Astrocyte (in vitro differentiated cells and primary cell): ENCODE measurements at regions not wholly inside any gene's neighbourhood (a gene's known extent, or its start where the extent isn't known, plus 50 kb on each side); places are given as distances from the start of the nearest gene placed in this dataset.

Experiments used
- DNase-seq: peaks from one replicate; pipeline ENCODE4 v3.0.0-alpha.2; 2010; ENCODE audit warnings: low read depth
- FAIRE-seq: peaks from 2 replicates; lab custom pipeline; 2011; peaks lifted over from hg19 to GRCh38; lab: Jason Lieb, UNC
- H2AFZ ChIP-seq: 2 replicates; pipeline ENCODE4 v1.6.0; 2012; ENCODE audit warnings: low read depth, low read length, inconsistent platforms
- H3K27ac ChIP-seq: 2 replicates; pipeline ENCODE4 v1.5.1; 2011; ENCODE audit warnings: low read depth, low read length, inconsistent platforms
- H3K27me3 ChIP-seq: 2 replicates; pipeline ENCODE4 v1.6.0; 2011; ENCODE audit warnings: low read length, inconsistent platforms; ENCODE audit not compliant: insufficient read depth
- H3K36me3 ChIP-seq: 2 replicates; pipeline ENCODE4 v1.5.1; 2011; ENCODE audit warnings: low read length, inconsistent platforms; ENCODE audit not compliant: insufficient read depth
- H3K4me1 ChIP-seq: 2 replicates; pipeline ENCODE4 v1.5.1; 2011; ENCODE audit warnings: low read length, inconsistent platforms; ENCODE audit not compliant: insufficient read depth
- H3K4me2 ChIP-seq: 2 replicates; pipeline ENCODE4 v1.6.0; 2012; ENCODE audit warnings: low read length, inconsistent platforms
- H3K4me3 ChIP-seq: 2 replicates; pipeline ENCODE4 v1.5.1; 2011; ENCODE audit warnings: low read depth, mild to moderate bottlenecking, low read length, inconsistent platforms; ENCODE audit not compliant: insufficient read depth
- H3K79me2 ChIP-seq: 2 replicates; pipeline ENCODE4 v1.6.0; 2012; ENCODE audit warnings: mild to moderate bottlenecking, low read length, inconsistent platforms; ENCODE audit not compliant: insufficient read depth
- H3K9ac ChIP-seq: 2 replicates; pipeline ENCODE4 v1.6.0; 2012; ENCODE audit warnings: mild to moderate bottlenecking, low read length, inconsistent platforms
- H3K9me3 ChIP-seq: 2 replicates; pipeline ENCODE4 v1.5.1; 2012; ENCODE audit warnings: low read depth, mild to moderate bottlenecking, low read length, inconsistent platforms; ENCODE audit not compliant: insufficient read depth
- H4K20me1 ChIP-seq: 2 replicates; pipeline ENCODE4 v1.6.0; 2012; ENCODE audit warnings: low read length, inconsistent platforms; ENCODE audit not compliant: insufficient read depth
- H3K27ac Mint-ChIP-seq: one replicate; pipeline ENCODE4 v1.8.0; 2021; ENCODE audit warnings: mild to moderate bottlenecking, mixed read lengths; ENCODE audit not compliant: unreplicated experiment
- H3K27me3 Mint-ChIP-seq: one replicate; pipeline ENCODE4 v1.8.0; 2021; ENCODE audit warnings: low read depth, mixed read lengths; ENCODE audit not compliant: unreplicated experiment
- H3K36me3 Mint-ChIP-seq: one replicate; pipeline ENCODE4 v1.8.0; 2021; ENCODE audit warnings: low read depth, mixed read lengths; ENCODE audit not compliant: unreplicated experiment
- H3K4me1 Mint-ChIP-seq: one replicate; pipeline ENCODE4 v1.8.0; 2021; ENCODE audit warnings: low read depth, mixed read lengths; ENCODE audit not compliant: unreplicated experiment
- H3K4me3 Mint-ChIP-seq: one replicate; pipeline ENCODE4 v1.8.0; 2021; ENCODE audit warnings: mild to moderate bottlenecking, moderate library complexity, mixed read lengths; ENCODE audit not compliant: unreplicated experiment
- H3K9me3 Mint-ChIP-seq: one replicate; pipeline ENCODE4 v1.8.0; 2021; ENCODE audit warnings: mild to moderate bottlenecking, mixed read lengths; ENCODE audit not compliant: unreplicated experiment
- EZH2 ChIP-seq: IDR thresholded peaks from 2 replicates; pipeline ENCODE4 v1.6.1; 2012; ENCODE audit warnings: mild to moderate bottlenecking, low read length, inconsistent platforms; ENCODE audit not compliant: insufficient read depth
- TF ChIP-seq, protein P1 (sequence below): IDR thresholded peaks from 2 replicates; pipeline ENCODE4 v1.5.1; 2011; ENCODE audit warnings: low read depth, mild to moderate bottlenecking, inconsistent platforms, low read length, moderate library complexity; ENCODE audit not compliant: insufficient read depth

DNA sequence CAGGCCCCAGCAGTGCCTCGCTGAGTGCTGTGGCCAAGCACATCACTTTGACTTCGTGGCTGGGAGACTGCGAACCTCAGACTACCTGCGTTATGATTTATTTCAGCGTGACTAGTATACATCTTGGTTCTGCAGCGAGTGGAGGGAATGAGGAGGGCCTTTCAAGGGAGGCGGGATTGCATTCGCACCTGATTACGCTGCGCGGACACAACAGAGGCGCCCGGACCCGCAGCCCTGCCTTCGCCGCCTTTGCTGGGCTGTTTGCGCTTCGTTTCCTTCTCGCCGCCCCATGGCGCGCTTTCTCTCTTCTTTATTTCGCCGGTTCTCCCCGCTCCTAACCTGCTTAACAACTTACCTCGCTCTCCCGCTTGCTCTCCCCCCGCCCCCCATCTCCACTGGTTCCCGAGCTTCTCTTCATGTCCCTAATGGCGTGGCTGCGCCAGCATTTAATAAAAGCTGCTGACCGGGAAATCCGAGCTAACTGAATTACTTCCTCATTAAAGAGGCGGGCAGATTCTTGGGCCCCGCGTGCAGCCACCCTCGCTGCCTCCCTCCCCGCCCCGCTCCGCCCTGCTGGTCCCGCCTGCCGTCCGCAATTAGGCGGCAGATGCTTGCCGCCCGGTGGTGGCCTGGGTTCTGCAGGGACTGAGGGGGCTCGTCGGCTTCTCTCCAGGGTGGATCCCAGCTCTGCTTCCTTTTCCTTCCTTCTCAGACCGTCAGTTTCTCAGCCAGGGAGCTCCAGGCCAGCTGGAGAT is 257.6 kb upstream of the SDK2 start:
- DNase-seq (no peak), FAIRE-seq (no peak)
- no peak overlapping the region for H3K4me3 ChIP-seq
- no peaks in the 10 kb centered on the region for H3K9me3 ChIP-seq
- H2AFZ ChIP-seq, result no peak overlapping the region
- Mint-ChIP-seq H3K27me3 (peaks cover 82% of the 10 kb centered on the region), H3K9me3 (peaks cover 3% of the 10 kb centered on the region), H3K4me1 (peaks cover 2% of the 10 kb centered on the region), H3K36me3 (no peaks in the 10 kb centered on the region), H3K4me3 (peak overlapping the region; percentile 80), H3K27ac (no peak overlapping the region)
- TF ChIP-seq EZH2, result no peak
- TF ChIP-seq, protein P1, sequence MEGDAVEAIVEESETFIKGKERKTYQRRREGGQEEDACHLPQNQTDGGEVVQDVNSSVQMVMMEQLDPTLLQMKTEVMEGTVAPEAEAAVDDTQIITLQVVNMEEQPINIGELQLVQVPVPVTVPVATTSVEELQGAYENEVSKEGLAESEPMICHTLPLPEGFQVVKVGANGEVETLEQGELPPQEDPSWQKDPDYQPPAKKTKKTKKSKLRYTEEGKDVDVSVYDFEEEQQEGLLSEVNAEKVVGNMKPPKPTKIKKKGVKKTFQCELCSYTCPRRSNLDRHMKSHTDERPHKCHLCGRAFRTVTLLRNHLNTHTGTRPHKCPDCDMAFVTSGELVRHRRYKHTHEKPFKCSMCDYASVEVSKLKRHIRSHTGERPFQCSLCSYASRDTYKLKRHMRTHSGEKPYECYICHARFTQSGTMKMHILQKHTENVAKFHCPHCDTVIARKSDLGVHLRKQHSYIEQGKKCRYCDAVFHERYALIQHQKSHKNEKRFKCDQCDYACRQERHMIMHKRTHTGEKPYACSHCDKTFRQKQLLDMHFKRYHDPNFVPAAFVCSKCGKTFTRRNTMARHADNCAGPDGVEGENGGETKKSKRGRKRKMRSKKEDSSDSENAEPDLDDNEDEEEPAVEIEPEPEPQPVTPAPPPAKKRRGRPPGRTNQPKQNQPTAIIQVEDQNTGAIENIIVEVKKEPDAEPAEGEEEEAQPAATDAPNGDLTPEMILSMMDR, result no peak
- no peaks in the 10 kb centered on the region for H3K36me3 ChIP-seq
- no peaks in the 10 kb centered on the region for H3K4me1 ChIP-seq
- H3K4me2 ChIP-seq, result peak overlapping the region; percentile 57
- no peak overlapping the region for H3K27ac ChIP-seq
- H3K27me3 ChIP-seq, result peaks cover 6% of the 10 kb centered on the region
- no peak overlapping the region for H3K9ac ChIP-seq
- H3K79me2 ChIP-seq, result no peaks in the 10 kb centered on the region
- H4K20me1 ChIP-seq, result no peaks in the 10 kb centered on the region

- Histone ChIP-seq H3K9ac (no peak overlapping the region), H3K27ac (no peak overlapping the region), H3K4me1 (no peaks in the 10 kb centered on the region), H2AFZ (no peak overlapping the region), H3K4me3 (no peak overlapping the region), H3K9me3 (no peaks in the 10 kb centered on the region), H3K36me3 (no peaks in the 10 kb centered on the region), H3K27me3 (peaks cover 6% of the 10 kb centered on the region), H3K79me2 (no peaks in the 10 kb centered on the region), H3K4me2 (no peak overlapping the region), H4K20me1 (no peaks in the 10 kb centered on the region)
- H3K36me3 Mint-ChIP-seq, result no peaks in the 10 kb centered on the region
- H3K4me3 Mint-ChIP-seq, result no peak overlapping the region
- H3K9me3 Mint-ChIP-seq, result peaks cover 3% of the 10 kb centered on the region
- H3K27ac Mint-ChIP-seq, result no peak overlapping the region
- FAIRE-seq (no peak), DNase-seq (no peak)
- H3K27me3 Mint-ChIP-seq, result peaks cover 78% of the 10 kb centered on the region
- TF ChIP-seq EZH2, result no peak
- TF ChIP-seq, protein P1, result no peak
- peaks cover 2% of the 10 kb centered on the region for H3K4me1 Mint-ChIP-seq
Observed at GRCh38 chr17:73902416-73903181, 258.4 kb upstream of the SDK2 start.
